Kidney epithelial cell (primary cell): ENCODE measurements at regions not wholly inside any gene's neighbourhood (a gene's known extent, or its start where the extent isn't known, plus 50 kb on each side); places are given as distances from the start of the nearest gene placed in this dataset.
A peak's percentile ranks its signal among the peaks of the same experiment; 100 is the strongest.

Source experiments
- DNase-seq: peaks from one replicate; pipeline ENCODE4 v3.0.0-alpha.2; 2010; ENCODE audit warnings: low read depth
- H3K27me3 ChIP-seq: 2 replicates; pipeline ENCODE4 v1.6.0; 2011; ENCODE audit warnings: low read length; ENCODE audit not compliant: control insufficient read depth, insufficient read depth
- H3K36me3 ChIP-seq: 2 replicates; pipeline ENCODE4 v1.5.1; 2011; ENCODE audit warnings: low read length; ENCODE audit not compliant: control insufficient read depth, insufficient read depth
- H3K4me3 ChIP-seq: 2 replicates; pipeline ENCODE4 v1.5.1; 2011; ENCODE audit warnings: low read depth, mild to moderate bottlenecking, control low read depth, low read length
- TF ChIP-seq, protein P1 (sequence below): IDR thresholded peaks from 2 replicates; pipeline ENCODE4 v1.5.1; 2011; ENCODE audit warnings: mild to moderate bottlenecking, moderate library complexity, low read length, control low read depth, inconsistent platforms; ENCODE audit not compliant: insufficient read depth, poor library complexity, severe bottlenecking

DNA sequence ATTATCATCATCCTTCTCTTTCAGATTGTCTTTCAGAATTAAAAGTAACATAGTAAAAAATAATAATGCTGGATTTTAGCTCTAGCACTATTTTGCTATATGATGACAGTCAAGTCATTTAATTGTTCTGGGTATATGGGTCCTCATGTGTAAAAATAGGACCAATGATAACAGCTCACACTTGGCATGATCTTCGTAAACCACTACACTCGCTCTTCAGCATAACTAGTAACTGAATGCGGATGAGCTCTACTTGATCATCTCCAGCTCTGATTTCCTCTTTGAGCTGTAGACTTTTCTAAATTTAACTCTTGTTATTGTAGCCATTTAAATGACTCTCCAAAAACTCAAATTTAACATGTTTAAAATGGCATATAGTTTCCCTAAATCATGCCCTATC is 831.8 kb upstream of the HS3ST1 start:
- H3K4me3 ChIP-seq, result no peak overlapping the region
- no peaks in the 10 kb centered on the region for H3K27me3 ChIP-seq
- TF ChIP-seq, protein P1, sequence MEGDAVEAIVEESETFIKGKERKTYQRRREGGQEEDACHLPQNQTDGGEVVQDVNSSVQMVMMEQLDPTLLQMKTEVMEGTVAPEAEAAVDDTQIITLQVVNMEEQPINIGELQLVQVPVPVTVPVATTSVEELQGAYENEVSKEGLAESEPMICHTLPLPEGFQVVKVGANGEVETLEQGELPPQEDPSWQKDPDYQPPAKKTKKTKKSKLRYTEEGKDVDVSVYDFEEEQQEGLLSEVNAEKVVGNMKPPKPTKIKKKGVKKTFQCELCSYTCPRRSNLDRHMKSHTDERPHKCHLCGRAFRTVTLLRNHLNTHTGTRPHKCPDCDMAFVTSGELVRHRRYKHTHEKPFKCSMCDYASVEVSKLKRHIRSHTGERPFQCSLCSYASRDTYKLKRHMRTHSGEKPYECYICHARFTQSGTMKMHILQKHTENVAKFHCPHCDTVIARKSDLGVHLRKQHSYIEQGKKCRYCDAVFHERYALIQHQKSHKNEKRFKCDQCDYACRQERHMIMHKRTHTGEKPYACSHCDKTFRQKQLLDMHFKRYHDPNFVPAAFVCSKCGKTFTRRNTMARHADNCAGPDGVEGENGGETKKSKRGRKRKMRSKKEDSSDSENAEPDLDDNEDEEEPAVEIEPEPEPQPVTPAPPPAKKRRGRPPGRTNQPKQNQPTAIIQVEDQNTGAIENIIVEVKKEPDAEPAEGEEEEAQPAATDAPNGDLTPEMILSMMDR, result no peak
- H3K36me3 ChIP-seq, result no peaks in the 10 kb centered on the region
- DNase-seq, result no peak

DNA sequence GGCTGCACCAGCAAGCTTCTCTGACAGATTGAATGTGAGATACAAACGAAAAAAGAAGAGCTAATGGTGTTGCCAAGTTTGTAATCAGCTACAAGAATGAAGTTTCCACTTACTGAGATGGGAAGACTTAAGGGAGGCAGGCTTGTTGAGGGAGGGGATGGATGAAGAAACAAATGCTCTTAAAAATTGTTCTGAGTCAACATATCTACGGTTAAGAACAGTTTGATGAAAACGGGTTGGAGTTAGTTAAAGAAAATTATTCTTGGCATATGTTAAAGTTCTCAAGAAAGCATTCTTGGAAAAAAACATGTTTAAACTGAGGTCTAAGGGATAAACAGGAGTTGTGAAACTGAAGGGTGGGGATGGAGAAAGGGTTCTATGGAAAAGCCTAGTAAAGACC is 816.3 kb upstream of the HS3ST1 start:
- no peak for DNase-seq
- TF ChIP-seq, protein P1, result no peak
- Histone ChIP-seq H3K4me3 (no peak overlapping the region), H3K27me3 (no peaks in the 10 kb centered on the region), H3K36me3 (no peaks in the 10 kb centered on the region)

DNA sequence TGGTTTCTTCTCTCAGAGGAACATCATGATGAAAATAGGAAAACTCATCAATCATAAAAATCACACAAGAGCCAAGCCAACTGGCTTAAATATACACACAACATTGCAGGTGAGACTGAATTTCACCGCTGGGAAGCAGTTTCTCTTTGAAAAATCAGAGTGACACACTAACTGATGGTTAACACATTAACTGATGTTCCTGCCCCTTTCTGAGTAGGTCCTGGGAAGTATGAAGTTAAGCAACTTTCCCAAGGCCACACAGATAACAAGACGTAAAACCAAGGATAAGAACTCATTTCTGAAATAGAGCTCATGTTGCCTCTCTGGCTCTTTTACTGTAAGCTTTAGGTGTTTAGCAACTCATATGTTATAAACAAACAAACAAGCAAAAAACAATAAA is 813.7 kb upstream of the HS3ST1 start:
- Histone ChIP-seq H3K36me3 (no peaks in the 10 kb centered on the region), H3K27me3 (no peaks in the 10 kb centered on the region), H3K4me3 (no peak overlapping the region)
- TF ChIP-seq, protein P1, result no peak
- DNase-seq, result peak; percentile 7

DNA sequence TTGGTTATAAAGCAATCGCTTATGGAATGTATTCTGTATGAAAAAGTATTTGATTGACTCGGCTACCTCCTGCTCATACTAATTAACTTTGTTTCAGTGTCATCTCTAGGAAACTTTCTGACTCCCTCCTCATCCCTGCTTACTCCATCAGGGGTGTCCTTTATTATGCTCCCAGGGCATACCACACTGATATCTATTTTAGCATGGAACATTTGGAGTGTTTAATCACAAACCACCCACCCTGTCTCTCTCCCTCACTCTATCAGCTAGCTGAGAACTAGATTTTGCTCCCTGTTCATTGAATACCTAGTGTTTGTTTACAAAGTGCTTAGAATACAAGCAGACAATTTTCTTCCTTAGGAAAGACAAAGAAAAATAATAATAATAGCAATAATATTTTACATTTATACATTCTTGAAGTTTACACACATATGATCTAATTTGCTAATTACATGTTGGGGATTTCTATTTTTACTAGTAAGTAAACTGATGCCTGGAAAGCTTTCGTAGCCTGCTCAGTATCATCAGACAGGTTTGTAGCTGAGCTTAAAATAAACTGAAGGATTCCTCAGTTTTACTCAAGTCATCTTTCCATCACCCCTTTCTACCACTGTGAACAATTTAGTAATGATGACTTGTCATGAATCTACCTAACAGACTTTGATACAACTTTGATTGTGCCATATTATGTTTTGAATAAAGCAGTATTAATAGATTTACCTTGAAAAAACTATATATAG is 811.4 kb upstream of the HS3ST1 start:
- TF ChIP-seq, protein P1, result no peak
- Histone ChIP-seq H3K27me3 (no peaks in the 10 kb centered on the region), H3K4me3 (no peak overlapping the region), H3K36me3 (no peaks in the 10 kb centered on the region)
- no peak for DNase-seq

DNA sequence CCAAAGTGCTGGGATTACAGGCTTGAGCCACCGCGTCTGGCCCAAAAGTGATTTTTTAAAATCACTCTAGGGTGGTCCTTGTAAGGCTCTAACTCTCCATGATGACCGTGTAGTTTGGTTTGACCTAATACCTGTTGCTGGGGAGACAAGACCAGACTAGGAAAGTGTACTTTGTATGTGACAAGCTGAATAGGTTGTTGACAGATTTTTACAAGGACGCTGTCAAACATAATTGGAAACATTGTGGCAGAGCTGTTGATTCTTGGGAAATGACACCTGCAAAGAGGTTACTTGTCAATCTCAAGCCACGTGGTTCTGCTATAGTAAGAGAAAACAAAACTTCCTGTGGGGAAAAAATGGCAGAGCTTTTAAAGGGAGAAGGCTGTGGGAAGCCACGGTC is 802.4 kb upstream of the HS3ST1 start:
- Histone ChIP-seq H3K36me3 (no peaks in the 10 kb centered on the region), H3K4me3 (no peak overlapping the region), H3K27me3 (no peaks in the 10 kb centered on the region)
- TF ChIP-seq, protein P1, result no peak
- no peak for DNase-seq

DNA sequence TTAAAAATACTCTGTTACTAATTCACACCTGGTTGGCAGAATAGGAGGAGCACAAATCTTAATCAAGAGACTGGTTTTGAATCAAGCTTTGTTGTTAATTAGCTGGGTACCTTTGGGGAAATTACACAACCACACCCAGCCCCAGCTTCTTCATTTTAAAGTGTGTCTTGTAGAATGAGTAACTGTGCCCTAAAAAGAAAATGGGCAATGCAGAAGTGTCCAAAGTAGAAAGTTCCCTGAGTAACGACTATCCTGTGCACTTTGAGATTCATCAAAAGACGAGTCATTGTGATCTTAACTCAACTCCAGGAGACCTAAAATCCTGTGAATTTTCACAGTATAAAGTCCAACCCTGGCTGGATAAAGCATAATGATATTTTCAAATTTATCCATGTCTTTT is 792.3 kb upstream of the HS3ST1 start:
- DNase-seq, result no peak
- no peaks in the 10 kb centered on the region for H3K36me3 ChIP-seq
- TF ChIP-seq, protein P1, result no peak
- no peaks in the 10 kb centered on the region for H3K27me3 ChIP-seq
- no peak overlapping the region for H3K4me3 ChIP-seq
